ENCODE measurements at regions not wholly inside any gene's neighbourhood (a gene's known extent, or its start where the extent isn't known, plus 50 kb on each side); places are given as distances from the start of the nearest gene placed in this dataset.

DNA sequence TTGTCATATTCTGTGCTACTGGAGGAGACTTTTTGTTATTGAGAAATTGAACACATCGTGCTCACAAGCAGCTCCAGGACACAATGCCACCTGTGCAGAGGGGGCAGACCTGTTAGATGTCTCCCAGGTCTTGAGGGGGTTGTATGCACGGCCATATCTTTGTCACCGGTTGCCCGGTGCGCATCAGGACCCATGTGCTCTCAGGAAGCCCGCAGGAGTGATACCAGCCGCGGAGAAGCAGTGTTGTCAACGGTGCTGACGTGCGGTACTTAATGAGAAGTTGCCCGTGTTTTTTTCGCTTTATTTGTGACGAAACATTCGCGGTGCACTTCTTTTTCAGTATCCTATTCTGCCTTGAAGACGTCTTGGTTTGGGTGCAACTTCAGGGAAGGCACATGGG is 128.2 kb upstream of the RTL1 start (continued):
- no peak for TF ChIP-seq THAP9 (CRISPR knock-in tag; IDR thresholded peaks at IDR 0.05; ENCODE audit: borderline replicate concordance)

DNA sequence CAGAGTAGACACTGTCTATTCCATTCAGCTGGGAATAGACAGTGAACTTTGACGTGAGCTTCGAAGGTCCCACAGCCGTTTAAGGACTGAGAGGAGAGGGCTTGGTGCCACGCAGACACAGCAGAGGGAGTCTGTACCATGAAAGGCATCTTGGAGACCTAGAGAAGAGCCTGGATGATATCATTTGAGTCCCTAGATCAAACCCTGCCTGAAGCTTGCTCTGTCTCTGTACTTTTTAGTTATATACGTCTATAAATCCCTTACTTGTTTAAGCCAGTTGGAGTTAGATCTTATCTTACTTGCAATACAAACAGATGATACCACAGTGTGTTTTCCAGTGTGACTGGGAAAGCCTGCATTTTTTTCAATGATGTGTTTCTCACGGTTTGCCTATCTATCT is 128.9 kb upstream of the RTL1 start:
- no peak overlapping the region for H3K4me2 ChIP-seq (ENCODE audit: low read depth, low read length)
- intact Hi-C loops (cut with micrococcal nuclease; ENCODE audit: unreplicated experiment) (no loop called here), in situ Hi-C loops (cut with HindIII; ENCODE audit: extremely low pct_ligation_motif_present, low pct_unique_long_range_greater_than_20kb) (no loop called here)
- H3K4me3 ChIP-seq (replicated peaks in 1 of 3; ENCODE audit: insufficient read depth in 1 of 3, low read depth in 2 of 3, low read length in 3 of 3): no peak overlapping the region
- TF ChIP-seq ZNF329 (CRISPR knock-in tag; IDR thresholded peaks at IDR 0.05; ENCODE audit: low read depth) (peak; percentile 95), AHR (CRISPR knock-in tag; IDR thresholded peaks at IDR 0.05) (no peak)
- no peak overlapping the region for H3K9ac ChIP-seq (ENCODE audit: insufficient read depth, low read depth, low read length)
- H3K27ac ChIP-seq (ENCODE audit: extremely low read length, insufficient read depth, low read length): no peak overlapping the region
- no peak for FAIRE-seq
- peaks cover 22 to 93% of the 10 kb centered on the region in 2 experiments for H3K27me3 ChIP-seq (ENCODE audit: control insufficient read depth in 1 of 2, insufficient read depth in 2 of 2, low read length in 2 of 2)
- no peak for ATAC-seq
- H3K4me1 ChIP-seq (ENCODE audit: insufficient read depth, low read length): no peaks in the 10 kb centered on the region
- H2AFZ ChIP-seq (ENCODE audit: low read length): no peak overlapping the region
- 8% methylated on average over 6 of the region's 6 CpGs for WGBS (ENCODE audit: low lambda C conversion rate)
- POLR2A ChIA-PET: no interaction called here
- no peaks in the 10 kb centered on the region for H3K79me2 ChIP-seq (ENCODE audit: insufficient read depth, low read length)
- peaks cover 10% of the 10 kb centered on the region; the same call in 1 of the 2 replicates for H4K20me1 ChIP-seq (ENCODE audit: insufficient read depth, low read length)
- BruUV-seq (replicated peaks): no TSS peak
- no peak for DNase-seq (ENCODE audit: low spot score)
- H3K9me3 ChIP-seq (ENCODE audit: low read length): no peaks in the 10 kb centered on the region
- H3K36me3 ChIP-seq (replicated peaks in 1 of 2; ENCODE audit: control insufficient read depth in 1 of 2, insufficient read depth in 2 of 2, low read length in 2 of 2): no peaks in the 10 kb centered on the region
- CTCF ChIA-PET (ENCODE audit: low intra/inter-chr PET ratio, low total read pairs): no interaction called here

- no peak for FAIRE-seq
- Histone ChIP-seq H4K20me1 (ENCODE audit: insufficient read depth, low read length) (peaks cover 10% of the 10 kb centered on the region; the same call in 1 of the 2 replicates), H3K36me3 (replicated peaks in 1 of 2; ENCODE audit: control insufficient read depth in 1 of 2, insufficient read depth in 2 of 2, low read length in 2 of 2) (no peaks in the 10 kb centered on the region), H3K9ac (ENCODE audit: insufficient read depth, low read depth, low read length) (no peak overlapping the region), H3K79me2 (ENCODE audit: insufficient read depth, low read length) (no peaks in the 10 kb centered on the region), H3K27ac (ENCODE audit: extremely low read length, insufficient read depth, low read length) (no peak overlapping the region), H3K9me3 (ENCODE audit: low read length) (no peaks in the 10 kb centered on the region), H3K4me1 (ENCODE audit: insufficient read depth, low read length) (no peaks in the 10 kb centered on the region), H3K4me3 (replicated peaks in 1 of 3; ENCODE audit: insufficient read depth in 1 of 3, low read depth in 2 of 3, low read length in 3 of 3) (no peak overlapping the region), H3K27me3 (ENCODE audit: control insufficient read depth in 1 of 2, insufficient read depth in 2 of 2, low read length in 2 of 2) (peaks cover 22 to 92% of the 10 kb centered on the region in 2 experiments), H3K4me2 (ENCODE audit: low read depth, low read length) (no peak overlapping the region), H2AFZ (ENCODE audit: low read length) (no peak overlapping the region)
- CTCF ChIA-PET (ENCODE audit: low intra/inter-chr PET ratio, low total read pairs): no interaction called here
- intact Hi-C loops (cut with micrococcal nuclease; ENCODE audit: unreplicated experiment): no loop called here
- 18% methylated on average over 6 of the region's 7 CpGs for WGBS (ENCODE audit: low lambda C conversion rate)
- in situ Hi-C loops (cut with HindIII; ENCODE audit: extremely low pct_ligation_motif_present, low pct_unique_long_range_greater_than_20kb): no loop called here
- no peak for DNase-seq (ENCODE audit: low spot score)
- POLR2A ChIA-PET: no interaction called here
- BruUV-seq (replicated peaks): no TSS peak
- no peak for ATAC-seq
- TF ChIP-seq ZNF790 (CRISPR knock-in tag; IDR thresholded peaks at IDR 0.05; ENCODE audit: borderline replicate concordance): no peak
- no peak for TF ChIP-seq ASH2L (IDR thresholded peaks at IDR 0.05; ENCODE audit: insufficient read length, low read depth, low read length)
- TF ChIP-seq AGO1 (IDR thresholded peaks at IDR 0.05; ENCODE audit: low read depth, low read length, poor library complexity, severe bottlenecking): no peak
- TF ChIP-seq, protein P1, sequence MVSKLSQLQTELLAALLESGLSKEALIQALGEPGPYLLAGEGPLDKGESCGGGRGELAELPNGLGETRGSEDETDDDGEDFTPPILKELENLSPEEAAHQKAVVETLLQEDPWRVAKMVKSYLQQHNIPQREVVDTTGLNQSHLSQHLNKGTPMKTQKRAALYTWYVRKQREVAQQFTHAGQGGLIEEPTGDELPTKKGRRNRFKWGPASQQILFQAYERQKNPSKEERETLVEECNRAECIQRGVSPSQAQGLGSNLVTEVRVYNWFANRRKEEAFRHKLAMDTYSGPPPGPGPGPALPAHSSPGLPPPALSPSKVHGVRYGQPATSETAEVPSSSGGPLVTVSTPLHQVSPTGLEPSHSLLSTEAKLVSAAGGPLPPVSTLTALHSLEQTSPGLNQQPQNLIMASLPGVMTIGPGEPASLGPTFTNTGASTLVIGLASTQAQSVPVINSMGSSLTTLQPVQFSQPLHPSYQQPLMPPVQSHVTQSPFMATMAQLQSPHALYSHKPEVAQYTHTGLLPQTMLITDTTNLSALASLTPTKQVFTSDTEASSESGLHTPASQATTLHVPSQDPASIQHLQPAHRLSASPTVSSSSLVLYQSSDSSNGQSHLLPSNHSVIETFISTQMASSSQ (IDR thresholded peaks at IDR 0.05; ENCODE audit: low read depth): no peak
- TF ChIP-seq, protein P1 (CRISPR knock-in tag; IDR thresholded peaks at IDR 0.05; ENCODE audit: borderline replicate concordance): no peak
- no peak for TF ChIP-seq ZNF703 (CRISPR knock-in tag; IDR thresholded peaks at IDR 0.05; ENCODE audit: borderline replicate concordance)
- TF ChIP-seq U2AF2 (IDR thresholded peaks at IDR 0.05; ENCODE audit: low read depth, low read length): no peak
Measured at GRCh38 chr14:101033006-101033405, 129.5 kb upstream of the RTL1 start.
